Brain microvascular endothelial cell (primary cell): ENCODE measurements at regions not wholly inside any gene's neighbourhood (a gene's known extent, or its start where the extent isn't known, plus 50 kb on each side); places are given as distances from the start of the nearest gene placed in this dataset.
"Not testable (repeated sequence)": the region's sequence is repeated elsewhere in the genome, so short reads cannot be mapped to it uniquely, and the experiment has no call there.

ENCODE experiments used
- DNase-seq: peaks from one replicate; pipeline ENCODE4 v3.0.0-alpha.2; 2020
- H3K27ac ChIP-seq: fragments of 250-450 bp; sonication (Bioruptor Pico); 2 replicates; pipeline ENCODE4 v1.5.1; 2020; ENCODE audit warnings: mild to moderate bottlenecking, moderate library complexity
- H3K27me3 ChIP-seq: fragments of 250-450 bp; sonication (Bioruptor Pico); replicated peaks from 2 replicates; pipeline ENCODE4 v1.5.1; 2020; ENCODE audit warnings: mild to moderate bottlenecking
- H3K36me3 ChIP-seq: fragments of 250-450 bp; sonication (Bioruptor Pico); replicated peaks from 2 replicates; pipeline ENCODE4 v1.5.1; 2020; ENCODE audit warnings: mild to moderate bottlenecking
- H3K4me3 ChIP-seq: 2 replicates; pipeline ENCODE4 v1.5.1; 2011; ENCODE audit warnings: low read depth, mild to moderate bottlenecking, control low read depth, low read length, moderate library complexity
- in situ Hi-C: cut with HindIII; loops from 2 replicates; pipeline ENCODE4 v1.10.0; 2017; ENCODE audit warnings: low sequenced_read_pairs, low pct_ligation_motif_present
- TF ChIP-seq, protein P1 (sequence below): IDR thresholded peaks from 2 replicates; pipeline ENCODE4 v1.5.1; 2011; ENCODE audit warnings: low read depth, mild to moderate bottlenecking, moderate library complexity, low read length, control low read depth, inconsistent platforms; ENCODE audit errors: missing control alignments

- TF ChIP-seq, protein P1, sequence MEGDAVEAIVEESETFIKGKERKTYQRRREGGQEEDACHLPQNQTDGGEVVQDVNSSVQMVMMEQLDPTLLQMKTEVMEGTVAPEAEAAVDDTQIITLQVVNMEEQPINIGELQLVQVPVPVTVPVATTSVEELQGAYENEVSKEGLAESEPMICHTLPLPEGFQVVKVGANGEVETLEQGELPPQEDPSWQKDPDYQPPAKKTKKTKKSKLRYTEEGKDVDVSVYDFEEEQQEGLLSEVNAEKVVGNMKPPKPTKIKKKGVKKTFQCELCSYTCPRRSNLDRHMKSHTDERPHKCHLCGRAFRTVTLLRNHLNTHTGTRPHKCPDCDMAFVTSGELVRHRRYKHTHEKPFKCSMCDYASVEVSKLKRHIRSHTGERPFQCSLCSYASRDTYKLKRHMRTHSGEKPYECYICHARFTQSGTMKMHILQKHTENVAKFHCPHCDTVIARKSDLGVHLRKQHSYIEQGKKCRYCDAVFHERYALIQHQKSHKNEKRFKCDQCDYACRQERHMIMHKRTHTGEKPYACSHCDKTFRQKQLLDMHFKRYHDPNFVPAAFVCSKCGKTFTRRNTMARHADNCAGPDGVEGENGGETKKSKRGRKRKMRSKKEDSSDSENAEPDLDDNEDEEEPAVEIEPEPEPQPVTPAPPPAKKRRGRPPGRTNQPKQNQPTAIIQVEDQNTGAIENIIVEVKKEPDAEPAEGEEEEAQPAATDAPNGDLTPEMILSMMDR, result no peak
- in situ Hi-C loops, result no loop called here
- DNase-seq, result no peak
- Histone ChIP-seq H3K27me3 (no peaks in the 10 kb centered on the region), H3K4me3 (no peak overlapping the region), H3K36me3 (no peaks in the 10 kb centered on the region), H3K27ac (no peak overlapping the region)
Observed at GRCh38 chr5:121086671-121087070, 622.6 kb downstream of the PRR16 start.

- no peak for DNase-seq
- in situ Hi-C loops, result no loop called here
- H3K36me3 ChIP-seq, result no peaks in the 10 kb centered on the region
- no peaks in the 10 kb centered on the region for H3K27me3 ChIP-seq
- no peak overlapping the region for H3K27ac ChIP-seq
- TF ChIP-seq, protein P1, result no peak
- no peak overlapping the region for H3K4me3 ChIP-seq
Observed at GRCh38 chr5:121087560-121087959, 623.5 kb downstream of the PRR16 start.

DNA sequence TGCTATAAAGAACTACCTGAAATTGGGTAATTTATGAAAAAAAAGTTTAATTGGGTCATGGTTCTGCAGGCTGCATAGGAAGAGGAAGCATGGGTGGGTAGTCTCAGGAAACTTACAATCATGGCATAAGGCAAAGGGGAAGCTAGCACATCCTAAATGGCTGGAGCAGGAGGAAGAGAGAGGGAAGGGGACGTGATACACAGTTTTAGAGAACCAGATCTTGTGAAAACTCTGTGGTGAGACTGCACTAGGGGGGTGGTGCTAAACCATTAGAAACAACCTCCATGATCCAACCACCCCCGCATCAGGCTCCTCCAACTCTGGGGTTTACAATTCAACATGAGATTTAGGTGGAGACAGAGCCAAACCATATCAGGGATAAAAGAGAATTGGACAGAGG lies 624.2 kb downstream of the PRR16 start:
- DNase-seq, result no peak
- TF ChIP-seq, protein P1, result no peak
- Histone ChIP-seq H3K27me3 (no peaks in the 10 kb centered on the region), H3K4me3 (no peak overlapping the region), H3K27ac (no peak overlapping the region), H3K36me3 (no peaks in the 10 kb centered on the region)
- in situ Hi-C loops, result no loop called here

- no peak overlapping the region for H3K4me3 ChIP-seq
- no peaks in the 10 kb centered on the region for H3K36me3 ChIP-seq
- TF ChIP-seq, protein P1, result no peak
- no peak overlapping the region for H3K27ac ChIP-seq
- in situ Hi-C loops, result no loop called here
- DNase-seq, result no peak
- H3K27me3 ChIP-seq, result no peaks in the 10 kb centered on the region
Observed at GRCh38 chr5:121090822-121091221, 626.7 kb downstream of the PRR16 start.

DNA sequence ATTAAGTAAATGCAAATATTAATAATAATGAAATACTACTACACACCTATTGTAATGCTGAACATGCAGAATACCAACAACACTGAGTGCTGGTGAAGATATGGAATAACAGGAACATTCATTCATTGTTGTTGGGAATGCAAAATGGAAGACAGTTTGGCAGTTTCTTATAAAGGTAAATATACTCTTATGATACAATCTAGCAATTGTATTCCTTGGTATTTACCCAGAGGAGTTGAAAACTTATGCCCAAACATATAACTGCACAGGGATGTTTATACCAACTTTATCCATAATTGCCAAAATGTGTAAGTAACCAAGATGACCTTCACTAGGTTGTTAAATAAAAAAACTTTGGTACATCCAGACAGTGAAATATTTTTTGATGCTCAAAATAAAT lies 636.8 kb downstream of the PRR16 start:
- TF ChIP-seq, protein P1, result no peak
- H3K27ac ChIP-seq, result no peak overlapping the region
- in situ Hi-C loops, result no loop called here
- H3K27me3 ChIP-seq, result no peaks in the 10 kb centered on the region
- no peak overlapping the region for H3K4me3 ChIP-seq
- no peaks in the 10 kb centered on the region for H3K36me3 ChIP-seq
- DNase-seq, result no peak

- TF ChIP-seq, protein P1, result no peak
- in situ Hi-C loops, result no loop called here
- DNase-seq, result no peak
- H3K27me3 ChIP-seq, result no peaks in the 10 kb centered on the region
- no peak overlapping the region for H3K4me3 ChIP-seq
- H3K36me3 ChIP-seq, result no peaks in the 10 kb centered on the region
- no peak overlapping the region for H3K27ac ChIP-seq
Observed at GRCh38 chr5:121105921-121106320, 641.8 kb downstream of the PRR16 start.

DNA sequence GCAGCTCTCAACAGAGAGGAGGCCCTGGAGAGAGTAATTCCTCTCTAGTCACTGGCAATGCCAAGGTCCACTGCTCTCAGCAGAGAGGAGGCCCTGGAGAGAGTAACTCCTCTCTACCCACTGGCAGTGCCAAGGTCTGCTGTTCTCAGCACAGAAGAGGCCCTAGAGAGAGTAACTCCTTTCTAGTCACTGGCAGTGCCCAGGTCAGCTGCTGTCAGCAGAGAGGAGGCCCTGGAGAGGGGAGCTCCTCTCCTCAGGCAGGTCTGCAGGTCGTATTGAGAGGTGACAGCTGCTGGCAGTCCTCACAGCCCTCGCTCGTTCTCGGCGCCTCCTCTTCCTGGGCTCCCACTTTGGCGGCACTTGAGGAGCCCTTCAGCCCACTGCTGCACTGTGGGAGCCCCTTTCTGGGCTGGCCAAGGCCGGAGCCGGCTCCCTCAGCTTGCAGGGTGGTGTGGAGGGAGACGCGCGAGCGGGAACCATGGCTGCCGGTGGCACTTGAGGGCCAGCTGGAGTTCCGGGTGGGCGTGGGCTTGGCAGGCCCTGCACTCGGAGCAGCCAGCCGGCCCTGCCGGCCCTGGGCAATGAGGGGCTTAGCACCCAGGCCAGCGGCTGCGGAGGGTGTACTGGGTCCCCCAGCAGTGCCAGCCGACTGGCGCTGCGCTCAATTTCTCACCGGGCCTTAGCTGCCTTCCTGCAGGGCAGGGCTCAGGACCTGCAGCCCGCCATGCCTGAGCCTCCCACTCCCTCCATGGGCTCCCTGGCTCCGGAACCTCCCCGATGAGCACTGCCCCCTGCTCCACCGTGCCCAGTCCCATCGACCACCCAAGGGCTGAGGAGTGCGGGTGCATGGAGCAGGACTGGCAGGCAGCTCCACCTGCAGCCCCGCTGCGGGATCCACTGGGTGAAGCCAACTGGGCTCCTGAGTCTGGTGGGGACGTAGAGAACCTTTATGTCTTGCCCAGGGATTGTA lies 642.9 kb downstream of the PRR16 start:
- DNase-seq, H3K4me3 ChIP-seq, in situ Hi-C loops, H3K27ac ChIP-seq, H3K36me3 ChIP-seq, H3K27me3 ChIP-seq: not testable (repeated sequence)
